ENCODE measurements at regions not wholly inside any gene's neighbourhood (a gene's known extent, or its start where the extent isn't known, plus 50 kb on each side); places are given as distances from the start of the nearest gene placed in this dataset.

DNA sequence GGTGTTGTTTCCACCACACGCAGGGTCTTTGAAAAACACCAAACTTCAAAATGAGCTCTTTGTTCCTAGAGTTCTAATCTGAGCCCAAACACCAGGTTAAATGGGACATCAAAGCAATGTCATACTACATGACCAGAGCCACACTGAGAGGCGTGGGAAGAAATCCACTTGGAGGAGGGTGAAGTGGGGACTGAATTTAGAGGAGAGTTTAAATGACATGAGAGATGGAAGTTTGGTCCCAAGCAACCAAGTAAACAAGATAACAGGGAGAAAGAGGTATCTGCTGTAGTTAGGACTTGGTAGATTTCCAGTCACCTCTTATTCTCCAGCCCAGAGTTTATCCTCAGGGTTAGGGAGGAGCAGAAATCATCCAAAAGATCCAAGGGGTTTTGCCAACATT, 290.9 kb upstream of the FAM78B start:
- no peak for TF ChIP-seq POLR2A (IDR thresholded peaks at IDR 0.05)
- TF ChIP-seq, protein P1, sequence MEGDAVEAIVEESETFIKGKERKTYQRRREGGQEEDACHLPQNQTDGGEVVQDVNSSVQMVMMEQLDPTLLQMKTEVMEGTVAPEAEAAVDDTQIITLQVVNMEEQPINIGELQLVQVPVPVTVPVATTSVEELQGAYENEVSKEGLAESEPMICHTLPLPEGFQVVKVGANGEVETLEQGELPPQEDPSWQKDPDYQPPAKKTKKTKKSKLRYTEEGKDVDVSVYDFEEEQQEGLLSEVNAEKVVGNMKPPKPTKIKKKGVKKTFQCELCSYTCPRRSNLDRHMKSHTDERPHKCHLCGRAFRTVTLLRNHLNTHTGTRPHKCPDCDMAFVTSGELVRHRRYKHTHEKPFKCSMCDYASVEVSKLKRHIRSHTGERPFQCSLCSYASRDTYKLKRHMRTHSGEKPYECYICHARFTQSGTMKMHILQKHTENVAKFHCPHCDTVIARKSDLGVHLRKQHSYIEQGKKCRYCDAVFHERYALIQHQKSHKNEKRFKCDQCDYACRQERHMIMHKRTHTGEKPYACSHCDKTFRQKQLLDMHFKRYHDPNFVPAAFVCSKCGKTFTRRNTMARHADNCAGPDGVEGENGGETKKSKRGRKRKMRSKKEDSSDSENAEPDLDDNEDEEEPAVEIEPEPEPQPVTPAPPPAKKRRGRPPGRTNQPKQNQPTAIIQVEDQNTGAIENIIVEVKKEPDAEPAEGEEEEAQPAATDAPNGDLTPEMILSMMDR (IDR thresholded peaks at IDR 0.05): no peak

Measured in transverse colon (tissue), 3 donors.